Left colon (tissue), 2 donors: ENCODE measurements at regions not wholly inside any gene's neighbourhood (a gene's known extent, or its start where the extent isn't known, plus 50 kb on each side); places are given as distances from the start of the nearest gene placed in this dataset.

Experiments used
- ATAC-seq: fragments of 200-7000 bp; cut with Tn5 transposase; one replicate; pipeline ENCODE4 v1.9.1; 2020; ENCODE audit warnings: mild to moderate bottlenecking, moderate library complexity
- DNase-seq, 2 donors: peaks; one replicate each; pipeline ENCODE4 v3.0.0-alpha.2; 2020
- intact Hi-C, 2 donors: fragments of 100-400 bp; cut with DNase I in 1 of 2; cut with micrococcal nuclease in 1 of 2; formaldehyde crosslinking; loops; one replicate each; pipeline versions ENCODE4 v1.11.2 to v1.14.0; 2022; cut with DNase I, micrococcal nuclease
- donor health status: DM: no; HTN: no; CAD: no.
- donor health status: DM: yes; HTN: yes; CAD: no.

DNA sequence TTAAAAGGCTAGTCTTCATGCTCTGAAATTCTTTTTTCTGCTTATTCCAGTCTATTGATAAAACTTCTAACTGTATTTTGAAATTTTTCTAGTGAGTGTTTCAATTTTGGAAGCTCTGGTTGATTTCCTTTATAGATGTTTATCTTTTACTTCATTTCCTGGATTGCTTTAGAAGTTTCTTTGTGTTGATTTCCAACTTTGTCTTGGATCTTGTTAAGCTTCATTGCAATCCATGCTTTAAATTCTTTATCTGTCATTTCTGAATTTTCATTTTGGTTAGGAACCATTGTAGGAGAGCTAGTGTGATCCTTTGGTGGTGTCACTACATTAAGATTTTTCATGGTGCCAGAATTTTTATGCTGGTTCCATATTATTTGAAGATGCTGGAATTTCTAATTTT lies 105.2 kb upstream of the DCBLD2 start:
- ATAC-seq (no peak), DNase-seq (no peak)

DNA sequence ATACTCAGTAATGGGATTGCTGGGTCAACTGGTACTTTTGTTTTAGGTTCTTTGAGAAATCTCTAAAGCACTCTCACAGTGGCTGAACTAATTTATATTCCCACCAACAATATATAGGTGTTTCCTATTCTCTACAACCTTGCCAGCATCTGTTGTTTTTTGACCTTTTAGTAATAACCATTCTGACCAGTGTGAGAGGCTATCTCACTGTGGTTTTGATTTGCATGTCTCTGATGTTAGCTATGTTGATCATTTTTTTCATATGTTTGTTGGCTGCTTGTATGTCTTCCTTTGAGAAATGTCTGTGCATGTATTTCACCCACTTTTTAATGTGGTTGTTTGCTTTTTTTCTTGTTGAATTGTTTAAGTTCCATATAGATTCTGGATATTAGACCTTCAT lies 98.2 kb upstream of the DCBLD2 start:
- DNase-seq (no peak), ATAC-seq (no peak)
- intact Hi-C loops: loop anchor here in 1 of 2 donors (10.0 kb wide), 1 partner anchor 395 kb away; no protein-coding TSS in a partner anchor

More for the DNA sequence above, 105.2 kb upstream of the DCBLD2 start:
- intact Hi-C loops: no loop called here

DNA sequence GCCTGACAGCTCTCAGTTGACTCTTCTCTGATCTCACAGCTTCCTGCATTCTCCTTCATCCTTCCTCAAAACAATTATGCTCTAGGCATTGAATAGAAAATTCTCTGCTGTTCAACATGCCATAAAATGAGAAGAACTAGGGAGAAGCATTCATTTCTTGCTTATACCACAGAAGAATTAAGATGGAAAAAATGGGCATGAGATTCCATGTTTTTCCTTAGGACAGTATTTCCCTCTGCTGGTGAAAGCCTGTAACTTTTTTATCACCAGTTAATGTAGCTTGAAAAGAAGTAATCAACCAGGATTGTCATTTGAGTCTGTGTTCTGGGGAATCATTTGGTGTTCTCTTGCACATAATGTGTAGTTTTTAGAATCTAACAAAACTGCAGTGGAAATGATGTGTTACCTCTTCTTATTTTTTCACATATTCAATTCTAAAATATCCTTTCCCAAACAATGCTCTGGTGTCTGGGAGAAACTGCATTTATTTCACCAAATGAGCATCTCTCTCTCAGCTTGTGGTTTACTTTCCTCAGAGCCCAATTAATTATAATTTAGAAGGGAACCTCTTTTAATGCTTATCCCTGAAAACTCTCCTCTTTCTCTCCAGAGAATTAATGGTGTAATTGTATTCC lies 92.8 kb upstream of the DCBLD2 start:
- DNase-seq (no peak), ATAC-seq (no peak)
- intact Hi-C loops: loop anchor here (5.0 to 10.0 kb wide), 4 partner anchors 72 to 392 kb away; no protein-coding TSS in a partner anchor

DNA sequence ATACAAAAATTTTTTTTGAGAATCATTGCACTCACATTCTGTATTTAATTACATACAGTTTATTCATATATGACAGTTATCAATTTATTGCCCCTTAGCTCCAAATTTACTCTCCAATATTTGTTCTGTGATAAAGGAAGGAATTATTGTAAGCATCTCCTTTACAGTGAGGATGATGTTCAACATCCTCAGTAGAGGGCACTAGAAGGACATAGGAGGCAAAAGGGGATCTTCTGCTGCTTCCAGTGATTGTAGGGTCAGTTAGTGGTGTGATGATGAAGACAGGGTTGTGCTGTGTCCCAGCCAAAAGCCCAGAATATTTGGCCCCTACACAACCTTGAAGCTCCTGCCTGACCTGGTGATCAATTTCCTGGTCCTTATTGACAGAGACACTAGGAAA lies 89.9 kb upstream of the DCBLD2 start:
- ATAC-seq: no peak
- no peak for DNase-seq
- intact Hi-C loops: loop anchor here (5.0 to 10.0 kb wide), 4 partner anchors 69 to 389 kb away; no protein-coding TSS in a partner anchor

DNA sequence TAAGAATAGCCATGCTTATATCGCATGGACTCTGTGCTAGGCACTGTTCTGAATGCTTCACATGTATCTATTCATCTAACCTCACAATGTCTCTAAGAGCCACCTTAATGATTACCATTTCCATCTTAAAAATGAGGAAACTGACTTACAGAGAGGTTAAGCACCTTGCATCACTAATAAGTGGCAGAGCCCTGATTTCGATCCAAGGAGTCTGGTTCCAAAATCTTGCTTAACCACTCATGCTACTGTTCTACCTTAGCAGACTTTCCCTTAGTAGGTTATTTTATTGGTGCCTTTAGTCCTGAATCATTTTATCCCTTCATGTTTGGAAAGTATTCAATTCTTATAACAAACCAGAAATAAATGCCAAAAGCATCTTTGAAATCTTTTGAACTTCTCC lies 89.2 kb upstream of the DCBLD2 start:
- DNase-seq (no peak), ATAC-seq (no peak)
- intact Hi-C loops: loop anchor here (5.0 to 10.0 kb wide), 4 partner anchors 68 to 388 kb away; no protein-coding TSS in a partner anchor

DNA sequence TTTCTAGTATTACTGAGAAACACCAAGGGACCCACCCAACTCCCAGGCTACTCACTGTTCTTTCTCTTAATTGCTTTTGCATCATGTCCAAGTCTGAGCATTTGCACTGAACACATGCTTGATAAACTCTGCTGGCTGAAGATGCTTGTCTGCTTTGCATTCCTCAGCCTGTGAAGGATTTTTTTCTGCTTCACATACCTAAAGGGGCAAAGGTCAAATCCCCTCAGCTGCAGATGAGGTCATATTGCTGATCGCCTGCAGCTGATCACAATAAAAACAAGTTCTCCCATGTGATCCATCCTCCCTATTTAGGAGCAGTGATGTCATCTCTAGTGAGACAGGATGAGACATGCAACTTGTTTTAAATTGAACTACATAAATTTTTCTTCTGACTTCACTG lies 84.6 kb upstream of the DCBLD2 start:
- intact Hi-C loops: loop anchor here in 1 of 2 donors (10.0 kb wide), 1 partner anchor 161 kb away; no protein-coding TSS in a partner anchor
- no peak for DNase-seq
- ATAC-seq: no peak

DNA sequence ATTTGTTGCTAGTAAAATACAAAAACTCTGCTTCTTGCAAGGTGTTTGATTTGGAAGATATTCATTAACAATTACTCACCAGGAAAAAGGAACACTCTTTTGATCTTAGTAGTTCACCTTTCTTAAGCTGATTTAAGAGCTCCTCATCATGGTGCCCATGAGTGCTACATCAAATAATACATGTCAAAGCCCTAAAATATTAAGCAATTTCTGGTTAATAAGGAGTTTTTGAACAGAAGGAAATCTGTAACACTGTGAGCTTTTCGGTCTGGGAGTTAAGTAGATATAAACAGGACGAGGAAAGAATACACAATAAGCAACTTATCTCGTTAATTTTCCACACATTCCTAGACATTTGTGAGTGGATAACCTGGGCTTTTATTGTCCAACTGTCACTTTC lies 83.9 kb upstream of the DCBLD2 start:
- no peak for DNase-seq
- intact Hi-C loops: loop anchor here in 1 of 2 donors (10.0 kb wide), 1 partner anchor 161 kb away; no protein-coding TSS in a partner anchor
- no peak for ATAC-seq

DNA sequence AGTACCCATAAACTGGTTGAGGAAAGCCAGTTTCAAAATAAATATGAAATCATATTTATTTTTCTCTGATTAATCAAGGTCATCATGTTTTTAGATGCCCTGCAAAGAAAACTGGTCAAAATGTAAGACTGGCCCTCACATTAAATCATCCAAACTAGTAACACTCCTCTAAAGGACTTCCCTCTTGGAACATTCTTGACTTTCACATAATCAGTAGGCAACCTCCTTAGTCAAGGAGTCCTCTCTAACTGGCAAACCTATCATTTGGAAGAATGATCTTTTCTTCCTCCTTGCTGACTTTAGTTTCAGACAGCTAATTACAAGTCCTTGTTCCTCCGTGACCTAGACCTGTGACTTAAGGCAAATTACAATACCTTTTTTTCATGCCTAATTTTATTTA lies 82.5 kb upstream of the DCBLD2 start:
- intact Hi-C loops: loop anchor here in 1 of 2 donors (10.0 kb wide), 1 partner anchor 159 kb away; no protein-coding TSS in a partner anchor
- no peak for DNase-seq
- ATAC-seq: no peak

DNA sequence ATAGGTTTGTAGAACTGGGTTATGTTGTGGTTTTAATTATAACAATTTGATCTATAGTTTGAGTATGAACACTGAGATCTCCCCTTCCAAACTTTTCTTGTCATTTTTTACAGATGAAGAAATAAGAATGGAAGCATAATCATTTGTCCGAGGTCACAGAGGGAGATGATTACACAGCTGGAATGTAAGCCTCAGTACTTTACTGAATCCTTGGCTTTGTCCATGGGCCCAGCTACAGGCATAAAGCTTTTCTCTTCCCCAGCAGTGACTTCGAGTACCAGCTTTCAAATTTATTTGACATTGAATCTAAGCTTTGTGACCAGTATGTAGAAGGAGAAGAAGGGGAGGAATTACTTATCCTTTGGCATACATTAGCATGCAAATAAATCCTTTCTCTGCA lies 80.9 kb upstream of the DCBLD2 start:
- ATAC-seq: no peak
- intact Hi-C loops: loop anchor here in 1 of 2 donors (10.0 kb wide), 1 partner anchor 158 kb away; no protein-coding TSS in a partner anchor
- no peak for DNase-seq

DNA sequence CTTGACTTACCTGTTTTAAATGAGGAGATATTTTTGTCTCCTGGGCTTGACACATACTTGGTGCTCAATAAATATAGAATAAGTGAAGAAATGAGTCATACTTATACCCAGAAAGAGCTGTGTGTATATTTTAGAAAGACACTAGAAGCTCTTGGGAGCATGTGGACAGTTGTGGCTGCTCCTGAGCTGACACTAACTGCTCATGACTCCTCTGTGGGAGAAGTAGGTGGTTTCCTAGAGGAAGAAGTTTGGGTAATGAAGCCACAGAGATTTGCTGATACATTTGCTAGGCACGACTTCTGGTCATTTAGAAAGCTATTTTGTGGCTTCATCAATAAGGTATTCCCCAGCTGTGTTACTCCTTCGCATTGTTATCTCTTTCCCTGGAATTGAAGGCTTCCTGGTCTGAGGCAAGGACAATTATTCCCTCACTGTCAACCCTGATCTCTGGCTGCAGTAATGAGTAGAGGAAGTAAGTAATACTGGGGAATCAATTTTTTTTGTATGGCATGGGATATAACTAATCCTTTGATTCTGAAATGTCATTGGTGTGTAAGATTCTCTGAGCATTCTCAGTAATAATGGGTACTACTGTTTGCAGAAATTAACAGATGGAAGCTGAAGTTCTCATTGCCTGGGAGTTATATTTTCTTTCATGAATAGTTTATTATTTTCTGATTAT lies 79.6 kb upstream of the DCBLD2 start:
- intact Hi-C loops: loop anchor here in 1 of 2 donors (10.0 kb wide), 1 partner anchor 156 kb away; no protein-coding TSS in a partner anchor
- DNase-seq: no peak
- ATAC-seq: no peak

DNA sequence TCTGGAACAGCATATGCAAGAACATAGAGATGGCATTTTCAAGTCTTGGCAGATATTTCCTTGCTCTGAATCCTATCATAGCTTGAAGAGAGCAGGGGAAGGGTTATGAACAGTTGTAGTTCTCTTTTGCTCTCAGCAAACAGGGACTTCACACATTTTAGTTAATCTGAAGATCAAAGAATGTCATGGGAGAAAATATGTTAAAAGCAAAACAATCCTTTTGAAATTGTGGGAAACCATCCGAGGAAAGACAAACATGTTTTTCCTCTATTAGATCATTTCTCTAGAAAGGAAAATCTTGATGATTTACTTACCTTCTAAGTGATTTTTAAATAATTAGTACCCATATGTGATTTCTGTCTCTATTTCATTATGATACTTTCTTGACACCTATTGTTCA lies 77.8 kb upstream of the DCBLD2 start:
- intact Hi-C loops: no loop called here
- no peak for ATAC-seq

DNA sequence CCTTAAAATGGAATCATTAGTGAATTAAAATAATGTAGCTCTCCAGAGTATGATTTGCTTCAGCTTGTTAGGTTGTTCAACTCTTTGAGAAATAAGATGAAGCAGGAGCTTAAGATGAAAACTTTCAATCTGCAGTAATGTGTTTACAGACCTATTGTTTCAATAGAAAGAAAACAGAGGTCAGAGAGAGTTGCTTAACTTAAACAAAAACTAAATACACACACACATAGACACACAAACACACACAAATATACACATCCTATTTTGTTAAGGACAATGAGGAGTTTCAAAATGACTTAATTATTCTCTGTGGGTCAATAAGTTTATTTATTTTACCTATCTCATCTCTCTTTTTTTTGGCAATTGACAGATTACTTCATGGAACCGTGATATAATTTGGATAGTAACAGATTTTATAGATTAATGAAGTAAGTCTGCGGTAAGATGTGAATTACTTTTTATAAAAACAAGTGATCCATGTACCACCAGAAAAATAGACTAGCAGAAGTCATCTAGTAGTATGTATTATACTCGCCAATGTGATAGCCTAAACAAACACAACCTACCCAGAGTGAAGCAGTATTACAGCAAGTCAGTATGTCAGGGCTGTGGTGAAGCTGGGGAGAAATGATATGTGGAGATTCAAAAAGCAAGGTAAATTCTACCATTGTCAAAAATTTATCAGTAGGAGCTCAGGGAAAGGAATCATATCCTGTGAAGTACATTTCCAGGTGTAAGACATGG lies 76.7 kb upstream of the DCBLD2 start:
- ATAC-seq (no peak), DNase-seq (no peak)
- intact Hi-C loops: no loop called here

More for the DNA sequence above, 77.8 kb upstream of the DCBLD2 start:
- no peak for DNase-seq

DNA sequence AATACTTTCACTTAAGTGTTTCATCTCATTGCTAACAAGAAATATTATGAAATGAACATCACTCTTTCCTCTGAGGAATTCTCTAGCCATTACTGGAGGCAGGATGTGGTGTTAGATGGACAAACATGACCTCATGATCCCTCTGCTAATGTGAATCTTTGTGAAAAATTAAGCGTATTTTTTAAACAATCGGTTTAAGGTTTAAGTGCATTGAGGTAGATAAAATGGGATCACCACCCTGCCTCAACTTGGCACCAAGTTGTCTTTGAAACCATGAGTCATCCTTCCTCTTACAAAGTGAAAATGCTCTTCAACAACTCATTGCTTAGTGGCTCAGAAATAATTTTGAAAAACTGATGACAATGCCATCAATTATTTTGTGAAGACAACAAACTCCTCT lies 76.0 kb upstream of the DCBLD2 start:
- DNase-seq (no peak), ATAC-seq (no peak)
- intact Hi-C loops: no loop called here

DNA sequence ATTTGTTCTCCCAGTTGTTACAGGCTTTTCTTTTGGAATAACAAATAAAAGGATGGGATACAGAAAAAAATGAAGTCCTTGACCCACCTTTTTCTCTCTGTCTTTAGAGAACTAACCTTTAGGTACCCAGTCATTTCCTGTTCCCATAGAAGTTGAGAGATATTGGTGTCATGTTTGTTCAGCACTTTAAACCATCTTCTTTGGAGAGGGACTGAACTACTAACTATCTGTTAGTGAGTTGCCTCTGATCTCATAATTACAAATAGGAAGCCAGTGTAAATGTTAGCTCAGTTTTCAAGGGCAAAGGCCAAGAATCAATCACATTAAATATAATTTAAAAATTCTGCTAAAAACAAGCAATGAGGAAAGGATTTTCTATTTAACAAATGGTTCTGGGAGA lies 72.9 kb upstream of the DCBLD2 start:
- intact Hi-C loops: no loop called here
- ATAC-seq (no peak), DNase-seq (no peak)

DNA sequence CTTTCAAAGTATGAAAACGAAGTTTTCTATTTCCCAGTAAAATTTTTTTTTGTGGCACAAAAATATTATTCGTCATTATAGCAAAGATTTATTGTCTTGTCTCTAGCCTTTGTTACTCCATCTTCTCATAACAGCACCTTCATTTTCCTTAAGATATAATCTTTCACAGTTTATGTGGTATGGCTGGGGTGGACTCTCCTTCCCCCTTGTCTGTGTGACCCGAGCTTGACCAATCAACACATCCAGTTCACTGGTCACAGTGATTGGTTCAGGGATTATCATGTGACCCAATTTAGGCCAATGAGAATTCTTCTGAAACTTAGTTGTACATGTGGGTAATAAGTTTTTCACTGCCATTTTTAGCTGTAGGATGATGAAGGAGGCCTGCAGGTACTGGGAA lies 71.2 kb upstream of the DCBLD2 start:
- DNase-seq (no peak), ATAC-seq (no peak)
- intact Hi-C loops: no loop called here

DNA sequence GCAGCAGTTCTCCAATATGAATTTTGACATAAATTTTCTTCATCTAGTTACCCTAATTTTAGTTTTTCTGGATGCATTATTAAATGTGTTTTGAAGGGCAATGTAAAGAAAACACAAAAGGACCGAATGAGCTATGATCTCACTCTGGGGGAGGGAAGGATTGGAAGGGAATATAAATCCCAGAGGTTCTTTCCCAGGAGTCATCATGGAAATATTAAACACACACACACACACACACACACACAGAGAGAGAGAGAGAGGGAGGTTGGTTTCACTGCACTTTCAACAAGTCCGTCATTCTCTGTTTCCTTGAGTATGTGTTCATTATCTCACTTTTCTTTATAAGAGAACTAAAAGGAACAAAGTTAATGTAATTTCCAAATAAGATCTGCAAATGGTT lies 70.7 kb upstream of the DCBLD2 start:
- ATAC-seq (no peak), DNase-seq (no peak)
- intact Hi-C loops: no loop called here

DNA sequence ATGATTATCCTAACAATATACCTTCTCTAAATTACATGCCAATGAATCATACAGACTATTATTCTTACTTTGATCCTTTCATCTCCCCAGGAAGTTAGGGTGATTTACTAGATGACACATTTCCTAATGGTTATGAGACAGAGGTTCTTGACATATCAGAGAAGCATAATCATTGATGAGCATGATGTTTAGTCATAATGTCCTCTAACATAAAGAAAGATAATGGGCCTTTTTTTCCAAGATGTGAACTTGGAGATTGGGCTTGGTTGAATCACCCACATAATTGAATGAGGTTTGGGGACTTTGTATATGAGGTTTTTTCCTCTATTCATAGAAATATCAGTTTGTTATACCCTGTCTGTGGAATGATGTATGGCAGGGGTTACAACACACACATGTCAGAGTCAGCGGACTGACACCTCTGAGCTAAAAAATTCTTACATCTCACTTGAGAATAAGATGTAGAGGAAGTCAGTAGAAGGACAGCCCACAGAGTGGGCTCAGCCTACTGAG lies 69.7 kb upstream of the DCBLD2 start:
- intact Hi-C loops: no loop called here
- ATAC-seq (no peak), DNase-seq (no peak)

DNA sequence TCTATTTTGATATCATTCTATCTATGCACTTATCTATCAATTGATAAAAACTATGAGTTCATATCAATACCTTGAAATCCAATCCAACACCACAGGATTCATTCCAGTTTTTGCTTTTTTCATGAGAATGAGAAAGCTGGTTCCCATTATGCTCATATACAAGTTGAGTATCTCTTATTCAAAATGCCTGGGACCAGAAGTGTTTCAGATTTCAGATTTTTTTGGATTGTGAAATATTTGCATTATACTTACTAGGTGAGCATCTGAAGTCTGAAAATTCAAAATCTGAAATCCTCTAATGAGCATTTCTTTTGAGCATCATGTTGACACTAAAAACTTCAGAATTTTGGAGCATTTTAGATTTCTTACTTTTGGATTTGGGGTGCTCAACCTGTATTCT lies 67.8 kb upstream of the DCBLD2 start:
- ATAC-seq: no peak
- DNase-seq: no peak
- intact Hi-C loops: no loop called here

DNA sequence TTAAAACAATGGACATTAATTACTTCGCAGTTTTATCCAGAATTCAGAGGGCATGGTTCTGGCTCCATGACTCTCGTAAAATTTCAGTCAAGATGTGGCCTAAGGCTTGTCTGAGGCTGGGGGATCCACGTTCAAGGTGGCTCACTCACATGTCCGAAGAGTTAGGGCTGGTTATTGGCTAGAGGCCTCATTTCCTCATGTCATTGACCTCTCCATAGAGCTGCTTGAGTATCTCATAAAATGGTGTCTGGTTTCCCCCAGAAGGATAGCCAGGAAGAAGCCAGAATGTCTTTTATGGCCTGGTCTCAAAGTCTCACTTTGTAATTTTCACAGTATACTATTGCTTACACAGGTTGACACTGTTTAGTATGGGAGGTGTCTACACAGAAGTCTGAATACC lies 67.3 kb upstream of the DCBLD2 start:
- intact Hi-C loops: no loop called here
- DNase-seq: no peak
- no peak for ATAC-seq
